GM18861 (cell line): ENCODE measurements at regions not wholly inside any gene's neighbourhood (a gene's known extent, or its start where the extent isn't known, plus 50 kb on each side); places are given as distances from the start of the nearest gene placed in this dataset.

Experiments used
- ATAC-seq: cut with Tn5 transposase; IDR thresholded peaks from one replicate; pipeline ENCODE4 v1.9.1; 2021; ENCODE audit not compliant: unreplicated experiment

DNA sequence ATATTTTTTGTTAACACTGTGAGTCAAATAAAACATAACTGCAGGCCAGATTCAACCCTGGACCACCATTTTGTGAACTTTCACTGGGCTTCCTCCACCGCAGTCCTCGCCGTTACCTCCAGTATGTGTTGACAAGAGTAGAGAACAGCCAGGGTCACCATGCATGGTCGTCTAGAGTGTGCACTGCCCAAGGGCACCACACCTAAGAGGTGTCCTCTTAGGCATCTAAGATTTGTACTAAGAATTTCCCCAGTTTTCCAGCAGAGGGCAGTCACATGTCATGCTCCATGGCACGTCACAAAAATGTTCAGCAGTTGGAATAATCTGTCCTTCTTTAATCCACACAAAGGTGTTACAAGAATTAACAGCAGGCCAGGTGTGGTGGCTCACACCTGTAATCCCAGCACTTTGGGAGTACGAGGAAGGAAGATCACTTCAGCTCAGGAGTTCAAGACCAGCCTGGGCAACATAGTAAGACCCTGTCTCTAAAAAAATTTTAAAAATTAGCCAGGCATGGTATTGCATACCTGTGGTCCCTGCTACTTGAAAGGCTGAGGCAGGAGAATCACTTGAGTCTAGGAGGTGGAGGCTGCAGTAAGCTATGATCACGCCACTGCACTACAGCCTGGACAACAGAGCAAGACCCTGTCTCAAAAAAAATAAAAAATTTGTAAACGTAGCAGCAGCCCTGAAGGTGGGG, 71.2 kb upstream of the FOXK1 start:
- ATAC-seq = peak; percentile 68

DNA sequence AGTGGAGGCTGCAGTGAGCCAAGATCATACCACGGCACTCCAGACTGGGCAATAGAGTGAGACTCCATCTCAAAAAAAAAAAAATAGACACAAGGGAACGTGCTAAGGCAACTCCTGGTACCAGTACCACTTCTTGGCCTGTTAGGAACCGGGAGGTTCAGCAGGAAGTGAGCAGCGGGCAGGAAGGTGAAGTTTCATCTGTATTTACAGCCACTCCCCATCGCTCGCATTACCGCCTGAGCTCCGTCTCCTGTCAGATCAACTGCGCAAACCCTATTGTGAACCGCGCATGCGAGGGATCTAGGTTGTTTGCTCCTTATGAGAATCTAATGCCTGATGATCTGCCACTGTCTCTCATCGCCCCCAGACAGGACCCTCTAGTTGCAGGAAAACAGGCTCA, 69.9 kb upstream of the FOXK1 start:
- ATAC-seq = no peak

DNA sequence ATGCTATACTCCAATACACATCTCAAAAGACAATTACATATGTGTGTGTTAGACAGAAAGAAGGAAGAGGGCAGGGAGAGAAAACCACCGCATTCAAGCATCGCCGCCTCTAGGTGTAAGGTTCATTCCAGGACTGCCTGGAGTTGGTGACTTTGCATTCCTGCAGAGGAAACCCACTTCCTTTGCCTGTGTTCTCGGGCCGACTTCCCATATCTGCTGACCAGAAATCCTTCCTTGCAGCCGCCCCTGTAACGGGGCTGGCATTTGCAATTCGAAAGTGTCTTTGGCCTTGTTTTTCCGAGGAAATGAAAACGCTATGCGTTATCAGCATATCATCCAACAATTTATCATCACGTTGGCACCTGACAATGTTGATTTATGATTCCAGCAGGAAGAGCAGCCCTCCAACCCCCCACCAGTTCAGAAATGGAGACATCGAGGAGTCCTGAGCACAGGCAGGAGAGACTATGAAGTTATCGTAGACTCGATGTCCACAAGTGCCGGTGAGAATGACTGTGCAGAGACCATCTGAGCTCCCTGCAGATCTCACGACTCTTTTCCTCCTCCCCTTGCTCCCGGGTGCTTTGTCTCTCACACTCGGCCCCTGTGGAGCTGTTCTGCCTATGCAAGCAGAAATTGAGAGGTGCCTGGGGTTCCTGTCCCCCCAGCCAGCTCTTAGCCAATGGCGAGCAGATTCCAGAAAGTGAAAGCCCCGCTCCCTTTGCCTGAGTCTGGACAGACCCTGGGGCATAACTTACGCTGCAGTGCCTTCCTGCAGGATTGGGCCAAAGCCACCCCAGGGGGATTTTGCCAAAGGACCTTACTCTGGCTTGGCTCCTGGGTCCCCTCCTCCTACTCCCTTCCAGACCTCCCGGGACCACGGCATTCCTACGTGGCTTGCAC, 68.9 kb upstream of the FOXK1 start:
- no peak for ATAC-seq

DNA sequence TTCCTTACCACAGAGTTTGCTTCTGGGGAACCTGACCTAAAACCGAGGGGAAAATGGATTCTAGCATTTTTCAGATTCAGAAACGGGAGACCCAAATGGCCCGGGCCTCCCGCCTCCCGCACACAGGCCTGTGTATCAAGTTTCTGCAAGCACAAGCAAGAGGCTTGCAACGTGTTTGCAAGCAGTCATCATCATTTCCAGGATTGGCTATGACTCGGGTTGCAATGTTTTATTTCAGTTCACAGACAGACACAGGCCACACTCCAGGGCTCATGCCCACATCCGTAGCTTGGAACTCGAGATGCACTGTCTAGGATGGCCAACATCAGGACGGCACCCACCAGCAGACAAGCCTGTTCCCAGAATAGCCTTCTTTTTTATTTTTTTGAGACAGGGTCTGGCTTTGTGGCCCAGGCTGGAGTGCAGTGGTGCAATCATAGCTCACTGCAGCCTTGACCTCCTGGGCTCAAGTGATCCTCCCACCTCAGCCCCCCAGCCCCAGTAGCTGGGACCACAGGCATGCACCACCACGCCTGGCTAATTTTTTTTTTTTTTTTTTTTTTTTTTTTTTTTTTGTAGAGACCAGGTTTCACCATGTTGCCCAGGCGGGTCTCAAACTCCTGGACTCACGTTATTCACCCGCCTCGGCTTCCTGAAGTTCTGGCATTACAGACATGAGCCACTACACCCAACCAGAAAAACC, 68.1 kb upstream of the FOXK1 start:
- ATAC-seq = no peak

DNA sequence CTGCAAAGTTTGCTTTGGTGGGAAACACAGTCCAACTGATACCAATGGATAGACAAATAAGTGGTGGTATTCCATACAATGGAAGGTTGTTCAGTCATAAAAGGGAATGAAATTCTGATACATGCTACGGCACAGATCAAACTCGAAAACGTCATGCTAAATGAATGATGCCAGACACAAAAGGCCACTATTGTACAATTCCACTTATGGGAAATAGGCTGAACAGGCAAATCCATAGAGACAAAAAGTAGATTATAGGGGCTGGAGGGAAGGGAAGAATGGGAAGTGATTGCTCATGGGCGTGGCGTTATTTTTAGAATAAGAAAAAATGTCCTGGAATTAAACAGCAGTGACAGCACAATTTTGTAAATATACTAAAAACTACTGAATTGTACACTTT, 66.0 kb upstream of the FOXK1 start:
- ATAC-seq = no peak

DNA sequence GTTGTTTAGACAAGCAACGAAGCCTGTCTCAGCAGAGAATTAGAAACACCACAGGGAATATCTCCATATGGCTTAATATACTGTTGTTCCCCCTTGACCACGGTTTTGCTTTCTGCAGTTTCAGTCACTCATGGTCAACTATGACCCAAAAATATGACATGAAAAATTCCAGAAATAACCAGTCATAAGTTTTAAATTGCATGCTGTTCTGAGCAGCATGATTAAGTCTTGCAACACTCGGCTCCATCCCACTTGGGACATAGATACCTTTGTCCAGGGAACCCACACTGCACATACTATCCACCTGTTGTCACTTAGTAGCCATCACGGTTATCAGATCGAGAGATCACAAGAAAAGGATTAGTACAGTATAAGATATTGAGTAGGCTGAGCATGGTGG, 60.7 kb upstream of the FOXK1 start:
- ATAC-seq = no peak

DNA sequence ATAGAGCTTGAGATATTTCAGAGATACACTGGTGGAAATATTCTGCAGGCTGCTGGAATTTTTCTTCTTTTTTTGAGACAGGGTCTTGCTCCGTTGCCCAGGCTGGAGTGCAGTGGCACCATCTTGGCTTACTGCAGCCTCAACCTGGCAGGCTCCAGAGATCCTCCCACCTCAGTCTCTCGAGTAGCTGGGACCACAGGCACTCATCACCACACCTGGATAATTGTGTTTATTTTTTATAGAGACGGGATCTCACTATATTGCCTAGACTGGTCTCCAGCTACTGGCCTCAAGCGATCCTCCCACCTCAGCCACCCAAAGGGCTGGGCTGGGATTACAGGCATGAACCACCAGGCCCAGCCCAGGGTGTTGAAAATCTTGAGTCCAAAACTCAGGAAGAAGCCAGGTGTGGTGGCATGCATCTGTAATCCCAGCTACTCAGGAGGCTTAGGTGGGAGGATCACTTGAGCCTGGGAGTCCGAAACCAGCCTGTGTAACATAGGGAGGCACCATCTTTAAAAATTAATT, 55.7 kb upstream of the FOXK1 start:
- ATAC-seq = no peak

DNA sequence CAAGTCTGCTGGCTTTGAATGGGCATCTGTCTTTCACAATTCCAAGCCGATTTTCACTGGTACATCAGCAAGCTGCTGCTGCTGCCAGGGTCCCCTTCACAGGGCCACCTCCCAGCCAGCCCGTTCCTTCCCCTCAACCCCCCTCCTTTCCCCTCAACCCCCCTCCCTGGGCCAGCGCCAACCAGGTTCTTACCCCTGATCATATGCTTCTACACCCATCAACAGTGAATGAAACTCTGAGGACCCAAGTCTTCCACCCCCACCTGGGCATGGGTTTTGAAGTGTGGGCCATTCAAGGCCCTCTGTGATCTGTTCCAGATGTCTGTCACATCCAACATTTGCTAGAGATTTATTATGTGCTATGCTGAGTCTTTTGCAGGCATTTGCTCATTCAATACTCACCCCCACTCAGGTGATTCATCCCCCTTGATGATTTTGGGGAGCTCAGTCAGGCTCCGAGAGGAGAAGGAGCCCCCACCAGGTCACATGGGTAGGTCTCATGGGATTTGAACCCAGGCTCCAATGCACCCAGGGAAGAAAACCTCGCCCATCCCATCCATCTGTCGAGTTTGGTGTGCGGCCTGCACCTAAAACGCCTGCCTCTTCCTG, 52.7 kb upstream of the FOXK1 start:
- ATAC-seq = no peak

DNA sequence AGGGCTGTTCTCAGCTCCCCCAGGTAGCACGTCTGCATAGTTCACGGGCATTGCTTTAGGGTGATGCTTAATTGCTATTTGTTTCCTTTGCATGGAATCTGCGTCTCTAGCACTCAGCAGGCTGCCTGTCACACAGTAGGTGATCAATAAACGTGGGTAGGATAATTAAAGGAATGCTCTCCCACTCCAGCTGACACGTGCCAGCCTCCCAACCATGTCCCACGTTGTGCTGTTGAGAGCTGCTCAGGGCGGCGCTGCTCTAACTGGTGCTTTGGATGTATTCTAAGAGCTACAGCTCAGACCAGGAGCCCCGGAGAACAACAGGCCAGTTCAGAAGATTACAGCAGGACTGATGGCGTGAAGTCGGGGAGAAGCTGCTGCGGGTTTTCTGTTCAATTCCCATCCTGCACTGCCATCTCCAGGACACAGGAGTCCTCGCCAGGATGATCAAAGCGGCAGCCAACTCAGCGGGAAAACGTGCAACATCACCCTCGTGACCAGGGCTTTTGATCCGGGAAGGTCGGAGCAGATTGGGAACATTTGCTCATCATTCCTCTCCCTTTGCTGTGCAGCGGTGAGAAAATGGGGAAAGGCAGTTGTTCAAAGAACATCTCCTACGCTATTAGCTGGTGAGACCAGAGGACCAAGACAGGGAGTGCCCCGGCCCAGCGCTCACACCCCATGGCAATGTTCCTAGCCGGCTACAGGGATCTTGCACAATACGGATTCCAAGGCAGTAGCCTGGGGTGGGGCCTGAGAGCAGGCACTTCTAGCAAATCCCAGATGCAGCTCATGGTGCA, 50.5 kb upstream of the FOXK1 start:
- ATAC-seq = no peak
